ENCODE measurements at regions not wholly inside any gene's neighbourhood (a gene's known extent, or its start where the extent isn't known, plus 50 kb on each side); places are given as distances from the start of the nearest gene placed in this dataset.

GRCh38 chr15:94105760-94106159 lies 125.6 kb upstream of the MCTP2 start:
- no peak for DNase-seq (ENCODE audit: low read depth, low spot score)
- no peaks in the 10 kb centered on the region for H3K9me3 ChIP-seq (ENCODE audit: control insufficient read depth in 1 of 2, insufficient read depth in 1 of 2, low read depth in 1 of 2, low read length in 2 of 2)
- ChIA-PET POLR2A (no interaction called here), RAD21 (ENCODE audit: low non-redundant PET in 1 of 2, low total read pairs in 2 of 2, uncharacterized antibody in 2 of 2, unreplicated experiment in 2 of 2) (no interaction called here), CTCF (no interaction called here)
- TF ChIP-seq ZNF274 (IDR thresholded peaks at IDR 0.05; ENCODE audit: low read depth, low read length) (no peak), SP1 (IDR thresholded peaks at IDR 0.05; ENCODE audit: low read depth) (no peak), CBX3 (IDR thresholded peaks at IDR 0.05; ENCODE audit: low read depth) (no peak), EGR1 (IDR thresholded peaks at IDR 0.05; ENCODE audit: low read depth) (no peak), TCF7L2 (IDR thresholded peaks at IDR 0.05; ENCODE audit: borderline replicate concordance, extremely low read depth, insufficient read depth, insufficient read length) (no peak), YY1 (IDR thresholded peaks at IDR 0.05; ENCODE audit: extremely low read depth, insufficient replicate concordance, low read depth, low read length) (no peak), ZFX (IDR thresholded peaks at IDR 0.05) (no peak), FOSL1 (IDR thresholded peaks at IDR 0.05; ENCODE audit: low read depth) (no peak), CTCF (IDR thresholded peaks at IDR 0.05 in 2 of 3, conservative IDR thresholded peaks at IDR 0.05 in 1 of 3; ENCODE audit: borderline replicate concordance in 1 of 3, insufficient read depth in 1 of 3, low read depth in 2 of 3, low read length in 2 of 3) (no peak)
- H3K9me2 ChIP-seq (ENCODE audit: insufficient read depth), result no peaks in the 10 kb centered on the region
- no TSS peak for BruUV-seq (replicated peaks)
- intact Hi-C loops (cut with micrococcal nuclease), result no loop called here
- no peak overlapping the region for H3K27ac ChIP-seq (ENCODE audit: low read depth, low read length)
- H3K9ac ChIP-seq (ENCODE audit: low read length), result no peak overlapping the region
- peaks cover 35% of the 10 kb centered on the region for H3K27me3 ChIP-seq (ENCODE audit: insufficient read depth, low read length)
- no peak overlapping the region for H3K4me3 ChIP-seq (replicated peaks in 1 of 2; ENCODE audit: low read depth in 1 of 2, low read length in 2 of 2)
- no peaks in the 10 kb centered on the region for H3K4me1 ChIP-seq (ENCODE audit: control insufficient read depth in 1 of 2, insufficient read depth in 2 of 2, low read length in 2 of 2)
- no peak for ATAC-seq
- no peaks in the 10 kb centered on the region for H3K36me3 ChIP-seq (ENCODE audit: control insufficient read depth in 1 of 2, insufficient read depth in 2 of 2, low read length in 2 of 2)
- no peak overlapping the region for H2AFZ ChIP-seq (ENCODE audit: low read depth, low read length, poor library complexity, severe bottlenecking)
- H4K20me1 ChIP-seq (ENCODE audit: insufficient read depth), result no peaks in the 10 kb centered on the region
- H3K79me2 ChIP-seq (ENCODE audit: insufficient read depth, low read length), result no peaks in the 10 kb centered on the region
- no peak overlapping the region for H3K4me2 ChIP-seq (ENCODE audit: low read length)

- no peak for DNase-seq (ENCODE audit: low read depth, low spot score)
- no peak for TF ChIP-seq SIN3A (IDR thresholded peaks at IDR 0.05; ENCODE audit: low read depth)
- RAD21 ChIA-PET (ENCODE audit: low non-redundant PET in 1 of 2, low total read pairs in 2 of 2, uncharacterized antibody in 2 of 2, unreplicated experiment in 2 of 2), result no interaction called here
Measured at GRCh38 chr15:94100863-94101262, 130.5 kb upstream of the MCTP2 start.

More at GRCh38 chr15:94100863-94101262, 130.5 kb upstream of the MCTP2 start:
- H4K20me1 ChIP-seq (ENCODE audit: insufficient read depth), result no peaks in the 10 kb centered on the region
- H2AFZ ChIP-seq (ENCODE audit: low read depth, low read length, poor library complexity, severe bottlenecking), result no peak overlapping the region
- intact Hi-C loops (cut with micrococcal nuclease), result no loop called here
- H3K9ac ChIP-seq (ENCODE audit: low read length), result no peak overlapping the region
- H3K9me2 ChIP-seq (ENCODE audit: insufficient read depth), result no peaks in the 10 kb centered on the region
- peaks cover 9% of the 10 kb centered on the region; the same call in 1 of the 2 replicates for H3K27me3 ChIP-seq (ENCODE audit: insufficient read depth, low read length)
- no peaks in the 10 kb centered on the region for H3K9me3 ChIP-seq (ENCODE audit: control insufficient read depth in 1 of 2, insufficient read depth in 1 of 2, low read depth in 1 of 2, low read length in 2 of 2)
- no peak overlapping the region for H3K4me3 ChIP-seq (replicated peaks in 1 of 2; ENCODE audit: low read depth in 1 of 2, low read length in 2 of 2)
- H3K27ac ChIP-seq (ENCODE audit: low read depth, low read length), result no peak overlapping the region
- POLR2A ChIA-PET, result no interaction called here
- no peaks in the 10 kb centered on the region for H3K36me3 ChIP-seq (ENCODE audit: control insufficient read depth in 1 of 2, insufficient read depth in 2 of 2, low read length in 2 of 2)
- no peaks in the 10 kb centered on the region for H3K79me2 ChIP-seq (ENCODE audit: insufficient read depth, low read length)
- H3K4me1 ChIP-seq (ENCODE audit: control insufficient read depth in 1 of 2, insufficient read depth in 2 of 2, low read length in 2 of 2), result no peaks in the 10 kb centered on the region
- no TSS peak for BruUV-seq (replicated peaks)
- H3K4me2 ChIP-seq (ENCODE audit: low read length), result no peak overlapping the region
- CTCF ChIA-PET, result no interaction called here
- no peak for ATAC-seq
